HS-27A (cell line): ENCODE measurements at regions not wholly inside any gene's neighbourhood (a gene's known extent, or its start where the extent isn't known, plus 50 kb on each side); places are given as distances from the start of the nearest gene placed in this dataset.
"Not testable (repeated sequence)": the region's sequence is repeated elsewhere in the genome, so short reads cannot be mapped to it uniquely, and the experiment has no call there.

Source experiments
- DNase-seq: peaks from one replicate; pipeline ENCODE4 v3.0.0-alpha.2; 2012; ENCODE audit warnings: low read depth, missing footprints

- DNase-seq = no peak
These were observed 339.3 kb upstream of the TMEFF2 start for GRCh38 chr2:192534072-192534471.

- DNase-seq = not testable (repeated sequence)
These were observed 330.0 kb upstream of the TMEFF2 start for GRCh38 chr2:192524642-192525251.

GRCh38 chr2:192524214-192524613, 329.5 kb upstream of the TMEFF2 start:
- not testable (repeated sequence) for DNase-seq

GRCh38 chr2:192515937-192516336, 321.2 kb upstream of the TMEFF2 start:
- DNase-seq = no peak

GRCh38 chr2:192513575-192513974, 318.8 kb upstream of the TMEFF2 start:
- DNase-seq = no peak

GRCh38 chr2:192507836-192508450, 313.2 kb upstream of the TMEFF2 start:
- DNase-seq = not testable (repeated sequence)

- peak; percentile 5 for DNase-seq
These were observed 305.9 kb upstream of the TMEFF2 start for GRCh38 chr2:192500550-192501200.

- no peak for DNase-seq
These were observed 304.7 kb upstream of the TMEFF2 start for GRCh38 chr2:192499476-192499875.

- DNase-seq = no peak
These were observed 304.0 kb upstream of the TMEFF2 start for GRCh38 chr2:192498747-192499146.

GRCh38 chr2:192488158-192488557, 293.4 kb upstream of the TMEFF2 start:
- not testable (repeated sequence) for DNase-seq

- DNase-seq = no peak
These were observed 292.9 kb upstream of the TMEFF2 start for GRCh38 chr2:192487636-192488035.

GRCh38 chr2:192484903-192485302, 290.2 kb upstream of the TMEFF2 start:
- DNase-seq = no peak

GRCh38 chr2:192480984-192481383, 286.3 kb upstream of the TMEFF2 start:
- DNase-seq = no peak

- no peak for DNase-seq
These were observed 278.6 kb upstream of the TMEFF2 start for GRCh38 chr2:192473331-192473730.

GRCh38 chr2:192471982-192472381, 277.2 kb upstream of the TMEFF2 start:
- no peak for DNase-seq

- no peak for DNase-seq
These were observed 274.9 kb upstream of the TMEFF2 start for GRCh38 chr2:192469612-192470011.

- DNase-seq = no peak
These were observed 273.4 kb upstream of the TMEFF2 start for GRCh38 chr2:192467953-192468660.

- no peak for DNase-seq
These were observed 270.4 kb upstream of the TMEFF2 start for GRCh38 chr2:192465141-192465540.

GRCh38 chr2:192459422-192459821, 264.7 kb upstream of the TMEFF2 start:
- DNase-seq = no peak

- DNase-seq = no peak
These were observed 254.1 kb upstream of the TMEFF2 start for GRCh38 chr2:192448881-192449280.

- no peak for DNase-seq
These were observed 249.6 kb upstream of the TMEFF2 start for GRCh38 chr2:192444286-192444838.

GRCh38 chr2:192443831-192444230, 249.1 kb upstream of the TMEFF2 start:
- no peak for DNase-seq

- DNase-seq = no peak
These were observed 243.5 kb upstream of the TMEFF2 start for GRCh38 chr2:192438239-192438638.
